ENCODE measurements at regions not wholly inside any gene's neighbourhood (a gene's known extent, or its start where the extent isn't known, plus 50 kb on each side); places are given as distances from the start of the nearest gene placed in this dataset.
"Not testable (repeated sequence)": the region's sequence is repeated elsewhere in the genome, so short reads cannot be mapped to it uniquely, and the experiment has no call there.

GRCh38 chr6:26844823-26845222, 185.3 kb upstream of the ZNF322 start:
- not testable (repeated sequence) for H3K4me1 Mint-ChIP-seq; H3K27me3 Mint-ChIP-seq; H3K27ac Mint-ChIP-seq; DNase-seq; H3K36me3 Mint-ChIP-seq (ENCODE audit: low read depth); H3K4me3 Mint-ChIP-seq; H3K9me3 Mint-ChIP-seq; ATAC-seq

DNA sequence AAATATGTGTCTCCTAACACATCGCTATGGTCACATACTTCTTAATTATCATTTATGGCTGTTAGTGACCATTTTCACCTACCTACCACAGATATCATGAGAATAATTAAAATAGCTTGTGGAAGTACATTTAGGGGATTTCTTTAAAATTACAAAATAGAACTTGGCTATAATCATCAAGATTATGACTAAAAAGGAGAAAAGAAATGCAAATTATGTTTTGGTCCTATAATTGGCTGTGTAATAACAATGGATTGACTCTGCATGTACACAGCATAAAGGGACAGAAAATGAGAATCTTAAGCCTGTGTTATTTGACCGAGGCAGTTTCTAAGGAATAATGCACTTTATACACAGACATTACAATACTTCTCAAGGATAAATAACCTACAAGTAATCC, 197.7 kb upstream of the ZNF322 start:
- not testable (repeated sequence) for H3K9me3 Mint-ChIP-seq; ATAC-seq; H3K4me3 Mint-ChIP-seq; DNase-seq; H3K4me1 Mint-ChIP-seq; H3K27ac Mint-ChIP-seq; H3K27me3 Mint-ChIP-seq; H3K36me3 Mint-ChIP-seq (ENCODE audit: low read depth)

DNA sequence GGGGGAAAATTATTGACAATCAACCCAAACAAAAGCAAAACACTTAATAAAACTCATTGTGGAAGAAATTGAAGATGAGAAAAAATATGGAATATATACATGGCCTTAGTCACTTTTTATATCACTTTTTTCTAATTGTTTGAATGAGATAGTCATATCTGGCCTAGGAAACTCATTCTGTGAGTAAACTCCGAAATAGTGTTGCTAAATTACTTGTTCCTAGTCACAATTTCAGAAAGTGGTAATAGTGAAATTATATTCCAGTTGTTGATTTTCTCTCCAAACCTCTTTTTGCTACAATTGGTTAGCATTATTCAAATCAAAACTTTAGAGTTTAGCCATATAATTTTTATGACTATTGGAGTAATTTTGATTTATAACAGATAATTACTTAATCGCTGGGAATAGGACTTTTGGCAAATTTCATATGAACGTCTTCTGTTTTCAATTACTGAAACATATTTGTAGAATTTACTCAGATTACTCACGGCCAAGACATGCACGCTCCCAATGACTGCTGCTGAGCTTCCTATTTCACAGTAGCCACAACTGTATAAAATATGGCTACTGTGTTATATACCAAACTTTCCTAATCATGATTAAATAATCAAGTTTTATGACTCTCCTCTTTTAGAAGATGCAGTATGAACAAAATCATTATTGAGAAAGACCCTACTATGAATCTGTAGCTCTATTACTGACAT, 199.7 kb upstream of the ZNF322 start:
- not testable (repeated sequence) for H3K27ac Mint-ChIP-seq; H3K36me3 Mint-ChIP-seq (ENCODE audit: low read depth); H3K27me3 Mint-ChIP-seq; DNase-seq; H3K9me3 Mint-ChIP-seq; H3K4me1 Mint-ChIP-seq; ATAC-seq; H3K4me3 Mint-ChIP-seq

DNA sequence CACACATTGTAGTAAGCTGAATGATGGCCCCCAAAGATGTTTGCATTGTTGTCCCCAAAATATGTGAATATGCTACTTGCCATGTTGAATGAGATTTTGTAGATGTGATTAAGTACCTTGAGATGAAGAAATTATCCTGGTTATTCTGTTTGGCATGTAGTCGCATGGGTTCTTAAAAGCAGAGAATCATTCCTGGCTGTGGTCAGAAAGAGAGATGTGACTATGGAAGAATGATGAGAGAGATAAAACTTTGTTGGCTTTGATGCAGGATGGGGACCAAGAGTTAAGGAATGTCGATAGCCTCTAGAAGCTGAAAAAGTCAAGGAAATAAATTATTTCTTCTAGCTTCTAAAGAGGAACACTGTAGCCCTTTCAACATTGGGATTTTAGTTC, 200.2 kb upstream of the ZNF322 start:
- H3K4me3 Mint-ChIP-seq; ATAC-seq; H3K27ac Mint-ChIP-seq; DNase-seq; H3K9me3 Mint-ChIP-seq; H3K4me1 Mint-ChIP-seq; H3K36me3 Mint-ChIP-seq (ENCODE audit: low read depth); H3K27me3 Mint-ChIP-seq: not testable (repeated sequence)

GRCh38 chr6:26861913-26862312, 202.4 kb upstream of the ZNF322 start:
- ATAC-seq; H3K4me3 Mint-ChIP-seq; DNase-seq; H3K9me3 Mint-ChIP-seq; H3K4me1 Mint-ChIP-seq; H3K27me3 Mint-ChIP-seq; H3K27ac Mint-ChIP-seq; H3K36me3 Mint-ChIP-seq (ENCODE audit: low read depth): not testable (repeated sequence)

GRCh38 chr6:26863641-26864040, 204.1 kb upstream of the ZNF322 start:
- H3K27ac Mint-ChIP-seq; H3K9me3 Mint-ChIP-seq; H3K4me3 Mint-ChIP-seq; H3K4me1 Mint-ChIP-seq; H3K36me3 Mint-ChIP-seq (ENCODE audit: low read depth); ATAC-seq; H3K27me3 Mint-ChIP-seq; DNase-seq: not testable (repeated sequence)

- H3K4me1 Mint-ChIP-seq; H3K27ac Mint-ChIP-seq; H3K27me3 Mint-ChIP-seq; H3K9me3 Mint-ChIP-seq; DNase-seq; H3K36me3 Mint-ChIP-seq (ENCODE audit: low read depth); ATAC-seq; H3K4me3 Mint-ChIP-seq: not testable (repeated sequence)
These were observed 239.2 kb upstream of the ZNF322 start for GRCh38 chr6:26898785-26899184.

GRCh38 chr6:26924206-26924605, 264.7 kb upstream of the ZNF322 start:
- not testable (repeated sequence) for H3K4me3 Mint-ChIP-seq; H3K27ac Mint-ChIP-seq; H3K4me1 Mint-ChIP-seq; ATAC-seq; H3K27me3 Mint-ChIP-seq; DNase-seq; H3K36me3 Mint-ChIP-seq (ENCODE audit: low read depth); H3K9me3 Mint-ChIP-seq

- not testable (repeated sequence) for H3K36me3 Mint-ChIP-seq (ENCODE audit: low read depth); ATAC-seq
These were observed 268.6 kb upstream of the ZNF322 start for GRCh38 chr6:26928190-26928589.

GRCh38 chr6:26937258-26937657, 277.7 kb upstream of the ZNF322 start:
- H3K4me1 Mint-ChIP-seq; ATAC-seq; H3K27ac Mint-ChIP-seq; H3K9me3 Mint-ChIP-seq; H3K4me3 Mint-ChIP-seq; H3K27me3 Mint-ChIP-seq; H3K36me3 Mint-ChIP-seq (ENCODE audit: low read depth); DNase-seq: not testable (repeated sequence)

More at GRCh38 chr6:26928190-26928589, 268.6 kb upstream of the ZNF322 start:
- not testable (repeated sequence) for H3K27ac Mint-ChIP-seq, H3K27me3 Mint-ChIP-seq, DNase-seq, H3K4me1 Mint-ChIP-seq, H3K4me3 Mint-ChIP-seq, H3K9me3 Mint-ChIP-seq

DNA sequence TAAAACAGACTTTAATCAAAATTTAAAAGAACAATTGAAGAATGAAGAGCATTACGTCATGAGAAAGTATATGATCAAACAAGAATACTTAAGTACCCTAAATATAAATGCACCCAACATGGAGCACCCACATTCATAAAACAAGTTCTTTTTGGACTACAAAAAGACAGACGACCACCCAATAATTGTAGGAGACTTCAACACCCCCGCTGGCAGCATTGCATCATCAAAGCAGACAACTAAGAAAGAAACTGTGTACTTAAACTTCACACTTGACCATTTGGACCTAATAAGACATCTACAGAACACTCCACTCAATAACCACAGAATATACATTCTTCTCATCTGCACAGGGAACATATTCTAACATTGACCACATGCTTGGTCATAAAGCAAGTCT, 291.7 kb upstream of the ZNF322 start:
- ATAC-seq, result not testable (repeated sequence)

GRCh38 chr6:26956078-26956600, 291.4 kb upstream of the PRSS16 start:
- H3K27me3 Mint-ChIP-seq; H3K4me1 Mint-ChIP-seq; H3K36me3 Mint-ChIP-seq (ENCODE audit: low read depth); H3K9me3 Mint-ChIP-seq: not testable (repeated sequence)
- DNase-seq (peak; percentile 68), ATAC-seq (peak; percentile 43)
- H3K4me3 Mint-ChIP-seq, result peak overlapping the region; percentile 82
- peak overlapping the region; percentile 85 for H3K27ac Mint-ChIP-seq

More for the DNA sequence above, 291.7 kb upstream of the ZNF322 start:
- not testable (repeated sequence) for H3K36me3 Mint-ChIP-seq (ENCODE audit: low read depth); DNase-seq; H3K9me3 Mint-ChIP-seq; H3K4me1 Mint-ChIP-seq; H3K27me3 Mint-ChIP-seq; H3K27ac Mint-ChIP-seq; H3K4me3 Mint-ChIP-seq

GRCh38 chr6:26956601-26957184, 290.8 kb upstream of the PRSS16 start:
- not testable (repeated sequence) for H3K27me3 Mint-ChIP-seq; H3K4me1 Mint-ChIP-seq; H3K9me3 Mint-ChIP-seq; H3K36me3 Mint-ChIP-seq (ENCODE audit: low read depth)
- Mint-ChIP-seq H3K4me3 (peak overlapping the region; percentile 82), H3K27ac (peak overlapping the region; percentile 77)
- DNase-seq, result peak; percentile 87
- ATAC-seq, result peak; percentile 88

- not testable (repeated sequence) for H3K36me3 Mint-ChIP-seq (ENCODE audit: low read depth); H3K27me3 Mint-ChIP-seq; DNase-seq; H3K9me3 Mint-ChIP-seq; H3K4me1 Mint-ChIP-seq; ATAC-seq
- peak overlapping the region; percentile 82 for H3K4me3 Mint-ChIP-seq
- peak overlapping the region; percentile 77 for H3K27ac Mint-ChIP-seq
These were observed 289.9 kb upstream of the PRSS16 start for GRCh38 chr6:26957399-26958127.

DNA sequence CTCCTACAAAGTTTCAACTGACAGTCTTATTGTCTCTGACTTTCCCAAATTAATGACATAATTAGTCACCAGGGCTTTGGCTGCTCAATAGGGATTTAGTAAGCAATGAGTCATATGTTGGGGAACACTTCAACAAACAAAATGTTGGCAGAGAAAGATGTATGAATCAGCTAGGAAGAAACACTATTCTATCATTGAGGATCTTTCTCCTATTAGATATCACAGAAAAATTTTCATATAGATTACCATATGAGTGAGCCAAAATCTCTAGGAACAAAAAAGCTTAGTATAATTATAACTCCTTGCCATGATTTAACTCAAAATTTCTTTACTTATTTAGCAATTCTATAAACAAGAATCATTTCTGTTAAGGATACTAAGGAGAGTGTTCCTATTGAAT, 286.3 kb upstream of the PRSS16 start:
- not testable (repeated sequence) for H3K4me1 Mint-ChIP-seq; DNase-seq; H3K27me3 Mint-ChIP-seq; ATAC-seq; H3K9me3 Mint-ChIP-seq; H3K36me3 Mint-ChIP-seq (ENCODE audit: low read depth); H3K27ac Mint-ChIP-seq; H3K4me3 Mint-ChIP-seq
